Superior temporal gyrus (tissue), 1 donor: ENCODE measurements at regions not wholly inside any gene's neighbourhood (a gene's known extent, or its start where the extent isn't known, plus 50 kb on each side); places are given as distances from the start of the nearest gene placed in this dataset.
"Not testable (repeated sequence)": the region's sequence is repeated elsewhere in the genome, so short reads cannot be mapped to it uniquely, and the experiment has no call there.

Experiments used
- DNase-seq: peaks from one replicate; pipeline ENCODE4 v3.0.0-alpha.2; 2016; ENCODE audit errors: extremely low spot score

DNA sequence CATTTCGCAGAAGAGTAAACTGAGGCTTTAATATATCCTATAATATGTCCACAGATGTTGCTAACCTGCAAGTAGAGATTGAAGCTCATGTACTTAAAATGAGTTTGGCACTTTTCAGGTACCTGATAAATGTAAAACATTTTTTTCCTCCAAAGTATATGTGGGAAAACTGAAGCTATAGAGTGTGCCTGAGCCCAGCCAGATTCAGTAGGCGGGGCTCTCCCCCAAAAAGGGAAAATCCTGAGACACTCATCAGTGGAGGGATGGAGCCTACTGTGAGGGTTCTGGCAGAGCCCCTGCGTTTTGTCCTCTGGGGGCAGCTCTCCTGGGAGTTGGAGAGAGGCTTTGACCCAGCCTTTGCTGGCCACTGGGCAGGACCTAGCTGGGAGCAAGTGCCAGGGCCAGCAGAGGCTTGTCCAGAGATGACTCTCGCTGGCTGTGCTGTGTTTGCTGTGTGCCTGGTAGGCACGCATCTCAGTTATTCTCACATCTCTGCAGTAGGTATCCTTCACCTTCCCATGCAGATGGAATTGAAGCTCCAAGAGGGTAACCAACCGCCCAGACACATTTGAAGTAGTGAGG, 81.1 kb upstream of the SPRY4 start:
- no peak for DNase-seq

DNA sequence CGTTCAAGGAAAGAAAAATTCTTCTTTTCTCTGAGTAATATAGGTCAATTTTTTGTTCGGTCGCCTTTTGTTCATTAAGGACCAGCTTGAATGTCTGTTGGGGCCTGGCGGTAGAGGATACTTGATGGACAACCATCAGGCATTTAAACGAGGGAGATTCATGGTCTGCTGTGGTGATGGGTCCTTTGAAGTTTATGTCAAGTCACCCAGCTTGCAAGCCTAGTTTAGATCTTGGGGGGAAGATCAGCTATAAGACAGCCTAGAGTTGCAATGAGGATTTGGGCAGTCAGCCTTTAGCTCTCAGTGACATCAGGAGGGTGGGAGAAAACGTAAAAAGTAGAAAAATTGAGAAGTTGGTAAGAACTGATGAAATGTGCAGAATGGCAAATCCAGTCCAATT, 80.2 kb upstream of the SPRY4 start:
- no peak for DNase-seq

DNA sequence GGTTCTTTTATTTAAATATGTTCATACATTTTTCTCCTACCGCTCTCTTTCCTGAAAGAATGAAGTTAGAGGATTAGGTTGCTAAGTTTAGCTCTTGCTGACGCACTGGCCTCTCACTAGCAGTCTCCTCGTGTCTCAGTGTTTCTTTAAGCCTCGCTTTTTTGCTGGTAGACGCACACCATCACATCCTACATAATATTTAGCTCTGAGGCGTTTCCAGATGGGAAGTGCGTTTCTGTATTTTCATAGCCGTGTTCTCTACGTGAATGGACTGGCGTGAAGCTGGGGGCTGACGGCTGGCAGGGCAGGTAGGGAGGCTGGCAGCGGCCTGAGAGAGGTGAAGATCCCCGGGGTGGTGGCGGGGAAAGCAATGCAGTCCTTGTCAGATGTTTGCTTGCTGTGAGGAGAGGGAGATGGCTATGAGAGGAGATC, 79.2 kb upstream of the SPRY4 start:
- DNase-seq, result peak; percentile 50

DNA sequence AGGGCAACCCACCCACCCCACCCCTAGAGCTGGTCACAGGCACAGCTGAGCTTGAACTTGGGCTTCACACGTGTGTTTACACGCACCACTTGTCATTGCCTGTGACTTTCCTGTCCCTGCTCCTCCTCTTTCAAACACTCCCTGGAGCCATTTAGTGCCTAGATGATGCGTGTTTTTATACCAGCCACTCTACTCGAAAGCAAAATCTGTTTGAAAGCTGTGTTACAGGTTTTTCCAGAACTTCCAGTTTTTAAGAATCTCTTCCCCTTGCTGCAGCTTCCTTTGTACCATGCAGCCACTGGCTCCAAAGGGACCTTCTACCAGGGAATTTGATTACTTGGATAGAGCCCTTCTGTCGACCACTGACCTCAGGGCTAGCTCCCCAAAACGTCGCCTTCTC, 78.8 kb upstream of the SPRY4 start:
- DNase-seq, result no peak

DNA sequence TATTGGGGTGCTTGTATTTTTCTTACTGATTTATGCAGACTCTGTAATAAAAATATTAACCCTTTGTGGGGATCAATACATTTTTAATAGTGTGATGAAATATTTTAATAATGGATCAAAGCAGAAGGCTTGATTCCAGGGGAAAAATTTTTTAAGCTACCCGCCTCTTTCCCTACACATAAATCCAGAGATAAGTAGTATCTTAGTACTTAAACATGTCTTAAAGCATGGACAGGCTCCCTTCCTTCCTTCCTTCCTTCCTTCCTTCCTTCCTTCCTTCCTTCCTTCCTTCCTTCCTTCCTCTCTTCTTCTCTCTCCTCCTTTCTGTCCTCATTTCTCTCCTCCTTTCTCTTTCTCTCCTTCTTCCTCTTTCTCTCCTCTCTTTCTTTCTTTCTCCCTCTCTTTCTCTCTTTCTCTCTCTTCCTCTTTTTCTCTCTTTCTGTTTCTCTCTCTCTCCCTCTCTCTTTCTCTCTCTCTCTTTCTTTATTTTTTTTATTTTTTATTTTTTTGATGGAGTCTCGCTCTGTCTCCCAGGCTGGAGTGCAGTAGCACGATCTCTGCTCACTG, 78.0 kb upstream of the SPRY4 start:
- DNase-seq, result no peak

DNA sequence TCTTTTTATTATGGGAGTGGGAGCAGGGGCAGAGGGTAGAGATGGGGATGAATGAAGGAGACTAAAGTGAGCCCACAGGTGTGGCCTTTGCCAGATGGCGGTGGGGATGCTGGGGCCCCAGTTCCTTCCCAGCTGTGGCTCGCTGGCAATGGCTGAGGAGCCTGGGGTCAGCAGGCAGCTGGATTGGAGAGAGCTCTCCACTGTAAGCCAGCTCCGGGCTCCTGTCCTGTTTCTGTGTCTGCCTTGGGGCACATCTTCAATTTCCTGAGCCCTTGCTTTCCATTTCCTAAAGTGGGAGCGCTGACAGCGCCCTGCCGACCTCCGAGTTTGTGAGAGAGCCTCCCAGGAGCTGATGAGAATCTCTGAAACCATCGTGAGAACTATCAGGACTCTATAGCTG, 75.6 kb upstream of the SPRY4 start:
- DNase-seq, result no peak

DNA sequence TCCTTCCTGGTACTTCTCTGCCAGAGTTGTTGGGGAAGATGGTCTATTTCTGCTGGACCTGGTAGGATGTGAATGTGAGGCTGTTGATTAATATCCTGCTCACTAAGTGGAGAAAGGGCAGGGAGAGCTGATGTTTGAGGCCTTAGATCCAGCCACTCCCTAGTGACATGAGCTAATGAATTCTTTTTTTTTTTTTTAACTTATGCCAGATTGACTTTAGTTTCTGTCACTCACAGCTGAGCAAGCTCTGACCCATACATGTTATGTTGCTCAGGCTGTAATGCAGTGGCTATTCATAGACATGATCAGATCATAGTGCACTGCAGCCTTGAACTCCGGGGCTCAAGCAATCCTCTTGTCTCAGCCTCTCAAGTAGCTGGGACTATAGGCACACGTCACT, 75.1 kb upstream of the SPRY4 start:
- DNase-seq, result no peak

DNA sequence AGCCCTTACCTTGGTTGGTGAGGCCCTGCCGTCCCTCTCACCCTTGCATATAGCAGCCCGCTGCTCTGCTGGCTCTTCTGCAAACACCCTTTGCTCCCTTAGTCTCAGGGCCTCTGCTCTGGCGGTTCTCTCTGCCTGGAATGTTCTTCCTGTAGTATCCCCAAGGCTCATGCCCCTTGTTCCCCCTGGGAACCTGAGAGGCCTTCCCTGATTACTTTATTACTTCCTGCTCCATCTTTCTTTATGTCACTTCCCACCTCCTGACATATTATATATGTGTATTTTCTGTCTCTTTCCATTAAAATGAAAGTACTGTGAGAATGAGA, 73.9 kb upstream of the SPRY4 start:
- DNase-seq, result no peak

DNA sequence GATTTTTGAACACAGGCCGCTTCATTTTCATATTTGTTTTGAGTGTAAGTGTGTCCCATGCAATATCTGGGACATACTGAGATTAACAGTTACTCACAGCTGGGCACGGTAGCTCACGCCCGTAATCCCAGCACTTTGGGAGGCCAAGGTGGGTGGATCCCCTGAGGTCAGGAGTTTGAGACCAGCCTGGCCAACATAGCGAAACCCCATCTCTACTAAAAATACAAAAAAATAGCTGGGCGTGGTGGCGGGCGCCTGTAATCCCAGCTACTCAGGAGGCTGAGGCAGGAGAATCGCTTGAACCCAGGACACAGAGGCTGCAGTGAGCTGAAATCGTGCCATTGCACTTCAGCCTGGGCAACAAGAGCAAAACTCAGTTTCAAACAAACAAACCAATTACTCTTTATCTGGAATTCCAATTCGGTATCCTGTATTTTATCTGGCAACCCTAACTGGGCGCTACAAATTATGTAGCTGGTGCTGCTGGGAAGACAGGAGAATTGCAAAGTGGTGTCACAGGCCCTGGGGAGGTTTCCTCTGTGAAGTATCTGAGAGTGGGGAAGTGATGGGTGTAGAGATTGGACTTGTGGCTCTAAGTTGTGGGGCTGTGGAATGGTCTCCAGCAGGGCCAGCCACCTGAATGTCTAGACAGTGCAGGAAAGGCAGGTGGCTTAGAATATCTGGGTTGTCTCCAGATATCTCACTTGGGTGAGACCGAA, 73.3 kb upstream of the SPRY4 start:
- not testable (repeated sequence) for DNase-seq

DNA sequence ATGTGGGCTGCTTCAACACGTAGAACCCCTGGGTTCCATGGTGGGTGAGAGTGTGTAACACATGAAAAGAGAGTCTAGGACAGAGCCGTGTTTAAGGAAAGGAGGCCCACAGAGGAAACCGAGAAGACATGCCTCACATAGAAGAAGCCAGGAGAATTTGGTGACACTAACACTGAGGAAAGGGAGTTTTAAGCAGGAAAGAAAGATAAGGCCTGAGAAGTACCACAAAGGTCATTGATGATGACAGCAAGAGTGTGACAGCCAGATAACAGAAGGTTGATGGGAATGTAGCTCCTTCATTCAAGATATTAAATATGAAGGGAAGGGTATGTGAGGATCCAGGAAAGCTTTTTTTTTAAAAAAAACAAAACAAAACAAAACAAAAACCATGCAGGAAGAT, 72.4 kb upstream of the SPRY4 start:
- DNase-seq, result no peak

DNA sequence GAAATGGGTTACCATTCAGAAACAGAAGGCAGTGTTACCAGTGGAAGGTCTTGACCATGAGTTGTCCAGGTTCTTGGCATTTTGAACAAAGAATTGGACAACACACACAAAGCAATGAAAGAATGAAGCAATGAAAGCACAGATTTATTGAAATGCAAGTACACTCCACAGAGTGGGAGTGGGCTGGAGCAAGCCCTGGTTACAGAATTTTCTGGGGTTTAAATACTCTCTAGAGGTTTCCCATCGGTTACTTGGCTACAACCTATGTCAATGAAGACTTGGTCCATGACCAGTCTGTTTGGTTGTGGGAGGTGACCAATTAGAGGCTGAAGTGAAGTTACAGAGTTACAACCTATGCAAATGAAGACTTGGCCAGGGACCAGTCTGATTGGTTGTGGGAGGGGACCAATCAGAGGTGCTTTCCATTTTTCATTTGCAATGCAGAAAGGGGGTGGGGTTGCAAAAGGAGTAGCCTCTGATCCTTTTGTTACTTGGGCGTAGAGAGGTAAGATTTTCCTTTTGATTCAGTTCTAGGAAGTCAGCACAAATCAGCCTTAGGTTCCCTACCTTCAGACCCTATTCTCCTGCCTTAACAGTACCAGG, 71.7 kb upstream of the SPRY4 start:
- no peak for DNase-seq

DNA sequence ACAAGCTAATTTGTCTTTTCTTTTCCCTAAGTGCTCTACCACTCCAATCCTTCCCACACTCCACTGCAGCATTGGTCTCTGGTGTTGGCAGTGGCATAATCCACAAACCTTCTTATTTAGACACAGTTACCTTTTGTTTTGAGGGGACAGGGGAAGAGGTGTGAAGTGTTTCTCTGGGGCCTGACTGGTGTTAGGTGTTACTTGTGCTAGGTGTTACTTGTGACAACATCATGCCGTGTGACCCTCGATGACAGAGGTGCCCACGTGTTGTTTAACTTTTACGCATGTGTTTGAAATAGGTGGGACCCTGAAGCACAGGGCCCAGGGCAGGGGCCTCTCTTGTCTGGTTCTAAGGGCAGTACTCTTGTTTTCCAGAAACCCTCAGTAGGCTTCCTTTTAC, 70.5 kb upstream of the SPRY4 start:
- no peak for DNase-seq

DNA sequence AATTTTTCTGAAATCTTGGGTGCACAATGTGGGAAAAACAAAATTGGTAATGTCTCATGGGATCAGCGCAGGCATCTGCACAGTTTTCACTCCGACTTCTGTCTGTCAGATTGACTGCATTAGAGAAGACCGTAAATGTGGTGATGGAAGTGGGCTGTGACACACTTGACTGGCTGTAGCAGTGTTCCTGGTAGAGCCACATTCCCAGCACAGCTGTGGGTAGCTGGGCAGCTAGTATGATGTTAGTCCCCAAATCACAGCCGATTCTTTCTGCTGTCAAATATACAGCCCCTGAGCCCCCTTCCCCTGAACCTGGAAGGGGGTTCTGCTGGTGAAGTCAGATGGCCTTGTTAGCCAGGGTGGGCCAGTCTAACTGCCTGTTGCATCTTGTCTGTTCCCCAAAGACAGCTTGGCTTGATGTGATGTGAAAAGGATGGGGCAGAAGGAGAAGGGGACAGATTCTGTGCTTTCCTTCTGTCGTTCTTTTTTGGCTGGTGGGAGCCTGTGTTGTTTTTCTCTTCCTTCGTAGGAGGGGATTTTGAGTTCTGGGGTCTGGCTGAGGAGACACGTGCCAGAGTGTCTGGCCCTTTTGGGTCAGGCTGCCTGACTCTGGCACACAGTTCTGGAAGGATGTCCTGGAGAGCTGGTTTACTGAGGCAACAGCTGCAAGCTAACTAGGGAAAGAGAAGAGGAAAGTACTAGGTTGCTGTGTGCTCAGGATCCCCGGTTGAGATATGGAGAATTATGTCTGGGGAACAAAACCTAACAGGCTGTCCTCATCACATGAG, 66.4 kb upstream of the SPRY4 start:
- DNase-seq, result no peak

DNA sequence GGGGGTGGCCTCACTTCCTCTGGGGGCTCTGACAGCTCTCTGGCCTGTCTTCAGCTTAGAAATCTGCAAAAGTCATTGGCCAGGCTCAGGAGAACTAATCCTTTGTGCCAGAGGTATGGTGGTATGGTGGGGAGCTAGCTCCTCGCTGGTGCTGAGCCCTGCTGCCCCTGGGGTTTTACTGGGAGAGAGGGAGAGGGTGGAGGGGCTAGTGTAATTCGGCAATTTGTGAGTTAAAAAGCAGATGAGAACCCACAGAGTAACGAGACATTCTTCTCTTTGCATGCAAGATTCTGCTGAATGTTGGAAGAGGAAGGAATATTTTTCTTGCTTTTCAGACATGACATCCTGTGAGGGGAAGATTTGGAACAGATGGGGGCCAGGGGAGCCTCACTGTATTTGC, 65.5 kb upstream of the SPRY4 start:
- DNase-seq, result no peak

DNA sequence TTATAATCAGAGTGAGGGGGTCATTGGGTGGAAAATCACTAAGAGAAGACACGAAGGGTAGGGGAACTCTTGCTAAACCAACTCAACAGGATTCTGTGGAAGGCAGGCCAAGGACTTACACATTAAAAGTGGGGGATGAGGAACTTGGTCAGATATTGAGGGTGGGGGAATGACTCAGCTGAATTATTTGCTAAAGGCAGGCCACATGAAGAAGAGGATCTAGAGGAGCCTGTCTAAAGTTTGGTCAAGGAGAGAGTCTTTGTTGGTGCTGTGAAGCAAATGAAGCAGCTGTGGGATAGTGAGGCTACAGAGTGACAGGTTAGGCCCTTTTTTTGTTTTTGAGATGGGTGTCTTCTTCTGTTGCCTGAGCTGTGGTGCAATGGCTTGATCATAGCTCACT, 63.9 kb upstream of the SPRY4 start:
- DNase-seq, result no peak

DNA sequence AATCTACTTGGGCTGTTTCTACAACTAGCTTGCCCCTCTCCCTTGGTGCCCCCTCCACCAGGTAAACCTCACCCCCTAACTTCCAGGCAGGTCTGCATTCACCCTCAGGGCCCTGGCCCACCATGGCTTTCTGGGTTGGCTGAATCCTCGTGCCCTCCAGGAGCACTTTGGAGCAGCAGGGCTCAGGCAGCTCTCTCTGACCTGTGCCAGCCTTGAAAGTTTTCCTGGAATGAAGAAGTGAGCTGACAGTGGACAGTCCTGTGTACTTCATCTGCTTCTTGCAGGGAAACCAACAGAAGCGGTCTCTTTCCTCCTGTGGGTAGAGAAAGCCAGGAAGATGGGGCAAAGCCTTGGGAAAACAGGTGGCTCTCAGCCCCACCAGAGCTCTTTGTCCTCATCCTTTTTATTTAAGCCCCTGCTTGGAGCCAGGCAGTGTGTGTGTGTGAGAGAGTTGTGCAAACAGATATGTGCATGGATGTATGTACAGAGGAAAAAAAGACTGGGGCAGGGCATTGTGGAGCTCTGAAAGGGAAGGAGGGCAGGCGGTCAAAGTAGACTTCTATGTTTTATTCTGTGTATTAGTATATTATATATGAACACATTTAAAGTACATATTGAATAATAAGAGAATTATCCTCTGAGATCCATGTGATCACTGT, 62.3 kb upstream of the SPRY4 start:
- DNase-seq, result no peak

DNA sequence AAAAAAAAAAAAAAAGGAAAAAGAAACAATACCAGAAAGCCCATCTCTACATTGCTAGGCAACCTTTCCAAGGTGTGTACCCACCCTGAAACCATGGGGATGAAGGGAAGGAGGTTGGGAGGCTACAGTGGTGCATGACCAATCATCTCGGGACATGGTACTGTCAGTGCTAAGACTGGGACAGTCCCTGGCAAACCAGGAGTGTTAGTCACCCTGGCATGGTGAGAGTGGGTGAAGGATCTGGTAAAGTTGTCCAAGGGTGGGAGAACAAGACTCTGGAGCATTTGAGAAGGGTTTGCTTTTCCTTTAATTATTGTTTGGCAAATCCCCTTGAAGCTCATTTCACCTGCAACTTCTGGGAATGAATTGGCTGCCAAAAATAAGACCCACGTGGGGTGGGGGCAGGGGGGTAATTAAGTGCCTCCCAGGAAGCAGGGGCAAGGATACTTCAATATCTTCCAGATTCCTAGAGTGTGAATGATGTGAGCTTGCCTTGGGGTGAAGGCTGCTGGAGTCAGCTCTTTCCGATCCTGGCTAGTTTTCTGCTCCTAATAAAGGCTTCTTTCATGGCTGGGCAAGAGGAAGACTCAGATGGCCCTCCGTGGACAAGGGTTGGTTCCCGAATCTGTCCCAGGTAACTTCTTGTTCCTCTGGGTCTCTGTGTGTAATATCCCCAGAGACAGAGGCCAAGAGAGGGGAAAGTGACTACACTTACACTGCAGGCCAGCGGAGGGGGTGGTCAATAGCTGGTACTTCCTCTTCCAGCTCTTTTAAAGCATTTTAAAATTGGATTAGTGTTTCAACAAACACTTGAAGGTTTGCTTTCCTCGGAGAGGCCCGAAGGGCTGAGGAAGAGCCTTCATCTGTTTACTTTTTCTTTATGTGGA, 61.6 kb upstream of the SPRY4 start:
- no peak for DNase-seq

DNA sequence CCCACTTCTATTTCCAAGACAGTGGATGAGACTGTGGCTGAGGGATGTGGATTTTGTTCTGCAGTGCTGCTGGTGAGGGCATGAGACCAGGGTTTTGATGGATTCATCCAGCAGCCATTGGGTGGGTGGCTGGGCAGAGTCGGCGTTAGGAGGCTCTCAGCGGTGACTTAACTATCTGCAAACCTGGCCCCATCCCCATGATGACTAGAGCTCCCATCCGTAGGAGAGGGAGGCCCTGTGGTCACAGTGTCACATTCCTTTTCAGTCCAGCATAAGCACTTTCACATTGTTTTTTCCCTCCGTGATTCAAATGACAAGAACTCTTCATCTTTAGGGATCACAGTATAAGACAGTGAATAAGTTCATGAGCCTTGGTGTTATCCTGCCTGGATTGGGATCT, 60.4 kb upstream of the SPRY4 start:
- DNase-seq, result no peak

DNA sequence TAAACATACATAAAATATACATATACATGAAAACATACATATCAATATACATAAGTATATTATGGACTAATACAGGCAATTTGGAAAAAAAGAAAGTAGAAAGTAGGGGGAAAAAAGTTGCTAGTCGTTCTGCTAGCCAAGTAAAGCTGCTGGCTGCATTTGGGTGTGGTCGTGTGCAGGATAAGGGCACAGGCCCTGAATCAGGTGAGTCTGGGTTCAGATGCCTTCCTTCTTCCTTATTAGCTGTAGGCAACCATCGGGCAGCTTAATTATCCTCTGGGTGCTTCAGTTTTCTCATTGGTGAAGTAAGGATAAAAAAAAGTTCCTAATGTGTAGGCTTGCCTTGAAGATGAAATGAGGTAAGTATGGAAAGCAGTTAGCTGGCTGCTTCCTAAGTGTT, 59.2 kb upstream of the SPRY4 start:
- no peak for DNase-seq

DNA sequence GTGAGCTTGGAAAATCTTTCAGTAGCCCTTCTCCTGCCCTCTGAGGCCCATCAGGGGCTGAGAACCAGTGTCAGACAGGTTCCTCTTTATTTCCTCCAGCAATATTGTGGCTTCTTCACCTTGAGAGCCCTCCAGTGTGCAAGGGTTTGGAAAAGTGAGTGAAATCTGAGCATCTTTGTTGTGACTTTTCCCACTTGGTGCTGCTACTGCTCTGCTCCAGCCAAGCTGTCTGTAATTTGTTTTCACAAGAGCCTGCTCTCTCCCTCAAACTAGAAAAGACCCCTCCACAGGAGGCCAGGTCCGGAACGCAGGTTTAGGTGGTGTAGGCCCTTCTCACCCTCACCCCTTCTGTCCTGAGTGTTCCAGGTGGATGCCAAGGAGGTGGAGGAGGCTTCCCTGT, 57.4 kb upstream of the SPRY4 start:
- DNase-seq, result no peak
